ENCODE measurements at regions not wholly inside any gene's neighbourhood (a gene's known extent, or its start where the extent isn't known, plus 50 kb on each side); places are given as distances from the start of the nearest gene placed in this dataset.

DNA sequence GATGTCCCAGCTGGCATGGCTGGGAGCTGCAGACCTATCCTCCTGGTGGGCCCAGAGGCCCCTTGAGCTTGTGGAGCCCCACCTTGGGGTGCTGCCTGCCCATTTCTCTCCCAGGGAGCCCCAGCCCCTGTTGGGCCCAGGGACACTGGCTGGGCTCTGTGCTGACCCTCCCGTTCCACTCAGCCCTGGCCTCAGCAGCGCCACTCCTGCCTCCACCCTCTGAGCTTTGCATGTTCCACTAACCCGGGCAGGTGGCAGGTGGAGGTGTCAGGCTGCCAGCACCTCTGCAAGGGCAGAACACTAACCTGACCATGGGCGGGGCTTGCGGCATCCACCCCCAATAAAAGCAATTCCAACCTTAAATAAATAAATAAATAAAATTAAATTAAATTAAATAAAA lies 299.2 kb downstream of the LRIG3 start:
- Mint-ChIP-seq H3K4me3 (no peak overlapping the region), H3K27me3 (no peaks in the 10 kb centered on the region), H3K36me3 (ENCODE audit: low read depth) (no peaks in the 10 kb centered on the region), H3K27ac (no peak overlapping the region), H3K9me3 (ENCODE audit: low read depth) (peaks cover 2% of the 10 kb centered on the region), H3K4me1 (no peaks in the 10 kb centered on the region)
- POLR2A ChIA-PET = no interaction called here
- no peak for ATAC-seq
- no peak for DNase-seq
- intact Hi-C loops (cut with DNase I, micrococcal nuclease) = no loop called here
- CTCF ChIA-PET = no interaction called here

DNA sequence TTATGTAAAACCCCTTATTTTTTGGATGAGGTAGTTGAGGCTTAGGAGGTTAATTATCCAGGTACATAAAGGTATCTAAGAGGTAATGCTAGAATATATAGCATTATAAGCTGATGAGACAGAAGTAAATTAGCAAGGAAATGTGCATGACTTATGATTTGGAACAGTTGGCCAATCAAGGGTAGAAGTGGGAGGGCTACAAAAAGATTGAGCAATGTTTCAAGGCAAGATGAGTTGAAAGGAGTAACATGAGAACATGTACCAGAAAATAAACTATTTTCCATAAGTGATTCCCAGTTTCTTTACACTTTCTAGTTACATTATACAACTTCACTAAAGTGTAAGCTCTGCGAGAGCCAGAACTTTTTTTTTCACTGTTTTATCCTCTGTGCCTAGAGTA lies 290.9 kb downstream of the LRIG3 start:
- POLR2A ChIA-PET = no interaction called here
- CTCF ChIA-PET = no interaction called here
- H3K27ac Mint-ChIP-seq = no peak overlapping the region
- H3K9me3 Mint-ChIP-seq (ENCODE audit: low read depth) = no peaks in the 10 kb centered on the region
- H3K36me3 Mint-ChIP-seq (ENCODE audit: low read depth) = no peaks in the 10 kb centered on the region
- H3K4me3 Mint-ChIP-seq = no peak overlapping the region
- no peaks in the 10 kb centered on the region for H3K4me1 Mint-ChIP-seq
- ATAC-seq (no peak), DNase-seq (no peak)
- H3K27me3 Mint-ChIP-seq = no peaks in the 10 kb centered on the region
- intact Hi-C loops (cut with DNase I, micrococcal nuclease) = no loop called here

DNA sequence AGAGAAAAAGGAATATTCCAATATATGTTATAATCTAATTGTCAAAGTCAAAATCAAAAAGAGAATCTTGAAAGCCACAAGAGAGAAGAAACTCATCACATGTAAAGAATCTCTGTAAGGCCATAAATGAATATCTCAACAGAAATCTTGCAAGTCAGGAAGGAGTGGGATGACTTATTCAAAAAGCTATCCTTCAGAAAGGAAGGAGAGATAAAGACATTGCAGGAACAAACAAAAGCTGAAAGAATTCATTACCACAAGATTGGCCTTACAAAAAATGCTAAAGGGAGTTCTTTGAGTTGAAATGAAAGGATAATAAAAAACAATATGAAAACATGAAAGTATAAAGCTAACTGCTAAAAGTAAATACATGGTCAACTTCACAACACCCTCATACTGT lies 286.8 kb downstream of the LRIG3 start:
- intact Hi-C loops (cut with DNase I, micrococcal nuclease) = no loop called here
- POLR2A ChIA-PET = no interaction called here
- H3K9me3 Mint-ChIP-seq (ENCODE audit: low read depth) = no peaks in the 10 kb centered on the region
- ATAC-seq (no peak), DNase-seq (no peak)
- no peaks in the 10 kb centered on the region for H3K36me3 Mint-ChIP-seq (ENCODE audit: low read depth)
- H3K27me3 Mint-ChIP-seq = no peaks in the 10 kb centered on the region
- no peaks in the 10 kb centered on the region for H3K4me1 Mint-ChIP-seq
- no peak overlapping the region for H3K4me3 Mint-ChIP-seq
- CTCF ChIA-PET = no interaction called here
- no peak overlapping the region for H3K27ac Mint-ChIP-seq

DNA sequence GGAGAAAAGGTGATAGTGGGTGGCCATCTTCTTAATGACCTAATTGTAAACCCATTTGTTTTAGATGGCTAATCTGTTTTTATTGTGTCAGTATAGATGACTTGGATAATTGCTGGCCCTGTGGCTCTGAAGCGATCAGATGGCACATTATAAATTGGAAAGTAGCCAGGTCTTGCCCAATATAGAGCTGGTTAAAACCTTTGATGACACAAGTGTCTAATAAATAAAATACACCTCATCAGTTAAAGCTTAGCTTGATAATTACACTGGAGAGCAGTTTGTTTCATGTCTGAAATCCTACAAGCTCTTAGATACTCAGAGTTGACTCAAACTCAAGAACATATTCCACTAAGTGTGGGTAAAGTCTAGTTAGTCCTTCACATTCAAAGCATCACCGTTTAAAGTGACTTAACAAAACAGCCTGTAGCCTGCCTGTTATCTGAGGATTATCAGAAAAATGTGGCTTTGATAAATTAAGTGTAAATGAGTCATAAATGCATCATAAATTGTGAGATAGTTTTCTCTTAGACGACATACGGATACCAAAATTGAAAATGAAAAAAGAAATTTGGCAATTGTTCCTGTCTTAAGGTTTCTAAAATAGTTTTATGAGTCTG lies 280.9 kb downstream of the LRIG3 start:
- no peak for ATAC-seq
- no peaks in the 10 kb centered on the region for H3K9me3 Mint-ChIP-seq (ENCODE audit: low read depth)
- intact Hi-C loops (cut with DNase I, micrococcal nuclease) = no loop called here

DNA sequence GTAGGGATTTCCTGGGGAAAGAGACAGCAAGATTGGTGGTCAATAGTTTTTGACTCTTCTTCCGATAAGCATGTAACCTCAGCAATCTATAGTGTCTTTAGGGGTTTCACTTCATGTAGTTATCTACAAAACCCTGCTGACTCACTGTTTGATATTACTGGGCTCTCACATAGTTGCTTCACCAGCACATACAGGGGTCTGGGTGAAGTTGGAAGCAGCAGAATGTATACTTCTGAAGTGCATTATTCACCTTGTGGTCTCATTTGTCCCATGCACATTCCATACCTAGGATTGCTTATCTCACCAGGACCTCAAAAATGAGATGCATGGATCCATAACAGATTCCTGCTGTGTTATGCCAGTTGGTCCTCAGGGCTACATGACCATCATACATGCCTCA lies 280.0 kb downstream of the LRIG3 start:
- Mint-ChIP-seq H3K27me3 (no peaks in the 10 kb centered on the region), H3K4me3 (no peak overlapping the region), H3K27ac (no peak overlapping the region), H3K4me1 (no peaks in the 10 kb centered on the region), H3K36me3 (ENCODE audit: low read depth) (no peaks in the 10 kb centered on the region), H3K9me3 (ENCODE audit: low read depth) (no peaks in the 10 kb centered on the region)
- no peak for ATAC-seq
- POLR2A ChIA-PET = no interaction called here
- intact Hi-C loops (cut with DNase I, micrococcal nuclease) = no loop called here
- CTCF ChIA-PET = no interaction called here
- no peak for DNase-seq

More for the DNA sequence above, 280.9 kb downstream of the LRIG3 start:
- POLR2A ChIA-PET = no interaction called here
- Mint-ChIP-seq H3K36me3 (ENCODE audit: low read depth) (no peaks in the 10 kb centered on the region), H3K4me1 (no peaks in the 10 kb centered on the region), H3K27ac (no peak overlapping the region), H3K4me3 (no peak overlapping the region), H3K27me3 (no peaks in the 10 kb centered on the region)
- DNase-seq = no peak
- CTCF ChIA-PET = interaction anchor here (0.6 kb wide), 1 partner anchor 148 kb away, joined by 3 read pairs; no protein-coding TSS in a partner anchor

DNA sequence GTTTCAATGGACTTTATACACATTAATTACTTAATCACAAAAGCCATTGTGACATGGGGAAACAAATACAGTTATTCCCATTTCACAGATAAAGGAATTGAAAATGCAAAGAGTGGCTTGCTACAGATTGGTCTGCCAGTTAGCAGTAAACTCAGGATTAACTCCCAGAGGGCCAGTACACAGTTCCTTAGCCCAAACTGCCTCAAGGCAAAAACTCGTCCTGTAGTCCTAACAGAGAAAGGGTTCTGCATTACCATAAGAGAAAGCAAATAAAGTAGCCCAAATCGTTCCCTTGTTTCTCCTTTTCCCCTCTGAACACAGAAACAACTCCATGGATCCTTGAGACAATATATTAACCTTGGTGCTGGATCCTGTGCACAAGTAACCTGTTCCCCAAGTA lies 274.4 kb downstream of the LRIG3 start:
- H3K4me1 Mint-ChIP-seq = no peaks in the 10 kb centered on the region
- H3K27me3 Mint-ChIP-seq = no peaks in the 10 kb centered on the region
- ChIA-PET CTCF (no interaction called here), POLR2A (no interaction called here)
- intact Hi-C loops (cut with DNase I, micrococcal nuclease) = no loop called here
- H3K36me3 Mint-ChIP-seq (ENCODE audit: low read depth) = no peaks in the 10 kb centered on the region
- H3K4me3 Mint-ChIP-seq = no peak overlapping the region
- no peak overlapping the region for H3K27ac Mint-ChIP-seq
- ATAC-seq (no peak), DNase-seq (no peak)
- H3K9me3 Mint-ChIP-seq (ENCODE audit: low read depth) = no peaks in the 10 kb centered on the region

DNA sequence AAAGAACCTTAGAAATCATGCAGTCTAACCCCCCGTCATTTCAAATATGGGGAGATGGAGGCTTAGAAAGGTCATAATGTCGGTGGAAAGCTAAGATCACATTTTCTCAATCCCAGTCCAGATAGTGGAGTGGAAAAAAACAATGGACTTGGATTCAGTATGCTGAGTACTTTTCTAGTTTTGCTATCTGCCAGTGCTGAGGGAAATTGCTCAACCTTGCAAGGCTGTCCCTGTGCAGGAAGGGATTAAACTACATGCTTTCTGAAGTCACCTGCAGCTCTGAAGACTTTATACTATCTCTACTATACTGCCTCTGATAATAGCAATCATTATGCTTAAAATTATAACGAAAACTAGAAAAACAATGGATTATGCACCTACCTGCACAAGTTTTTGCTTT lies 272.8 kb downstream of the LRIG3 start:
- ATAC-seq (no peak), DNase-seq (no peak)
- Mint-ChIP-seq H3K4me1 (no peaks in the 10 kb centered on the region), H3K36me3 (ENCODE audit: low read depth) (no peaks in the 10 kb centered on the region), H3K27me3 (no peaks in the 10 kb centered on the region), H3K27ac (no peak overlapping the region), H3K4me3 (no peak overlapping the region), H3K9me3 (ENCODE audit: low read depth) (no peaks in the 10 kb centered on the region)
- intact Hi-C loops (cut with DNase I, micrococcal nuclease) = no loop called here
- ChIA-PET CTCF (no interaction called here), POLR2A (no interaction called here)

DNA sequence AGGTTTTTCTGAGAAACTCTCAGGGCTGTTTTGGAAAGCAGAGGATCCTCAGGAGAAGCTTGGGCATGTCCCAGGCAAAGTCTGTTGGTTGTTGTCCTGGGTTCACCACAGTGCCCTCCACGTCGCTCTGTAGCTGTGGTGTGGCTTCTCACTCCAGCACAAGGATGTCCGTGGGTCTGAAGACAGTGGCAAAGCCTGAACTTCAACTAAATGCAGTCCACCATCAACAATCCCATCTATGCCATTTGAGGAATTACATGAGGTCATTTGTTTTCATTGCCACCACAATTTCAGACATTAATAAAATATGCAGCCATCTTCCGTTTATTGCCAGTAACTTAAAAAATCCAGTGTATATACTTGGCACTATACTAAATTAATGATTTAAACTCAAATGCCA lies 272.1 kb downstream of the LRIG3 start:
- Mint-ChIP-seq H3K36me3 (ENCODE audit: low read depth) (no peaks in the 10 kb centered on the region), H3K27ac (no peak overlapping the region), H3K9me3 (ENCODE audit: low read depth) (peaks cover 2% of the 10 kb centered on the region), H3K27me3 (no peaks in the 10 kb centered on the region), H3K4me3 (no peak overlapping the region), H3K4me1 (no peaks in the 10 kb centered on the region)
- intact Hi-C loops (cut with DNase I, micrococcal nuclease) = no loop called here
- CTCF ChIA-PET = no interaction called here
- no peak for ATAC-seq
- POLR2A ChIA-PET = no interaction called here
- DNase-seq = no peak

DNA sequence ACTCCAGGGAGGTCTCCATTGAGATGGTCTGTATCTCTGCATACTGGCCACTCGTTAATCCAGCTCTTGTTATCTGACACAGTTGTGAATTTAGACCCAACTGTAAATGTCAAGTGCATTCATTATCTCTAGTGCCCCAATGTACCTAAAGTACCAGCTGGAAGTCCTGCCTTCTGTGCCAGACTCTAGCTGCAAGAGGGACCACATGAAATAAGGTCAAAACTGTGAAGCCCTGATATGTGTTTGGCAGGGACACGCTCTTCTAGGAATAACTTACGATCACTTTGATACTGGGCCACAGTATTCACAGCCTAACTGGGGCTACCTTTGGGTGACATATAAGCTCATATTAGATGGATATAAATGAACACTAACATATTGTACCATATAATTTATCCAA lies 268.5 kb downstream of the LRIG3 start:
- ChIA-PET CTCF (no interaction called here), POLR2A (no interaction called here)
- Mint-ChIP-seq H3K4me1 (no peaks in the 10 kb centered on the region), H3K36me3 (ENCODE audit: low read depth) (no peaks in the 10 kb centered on the region), H3K4me3 (no peak overlapping the region), H3K9me3 (ENCODE audit: low read depth) (peaks cover 7% of the 10 kb centered on the region), H3K27ac (no peak overlapping the region), H3K27me3 (no peaks in the 10 kb centered on the region)
- intact Hi-C loops (cut with DNase I, micrococcal nuclease) = no loop called here
- DNase-seq (no peak), ATAC-seq (no peak)

DNA sequence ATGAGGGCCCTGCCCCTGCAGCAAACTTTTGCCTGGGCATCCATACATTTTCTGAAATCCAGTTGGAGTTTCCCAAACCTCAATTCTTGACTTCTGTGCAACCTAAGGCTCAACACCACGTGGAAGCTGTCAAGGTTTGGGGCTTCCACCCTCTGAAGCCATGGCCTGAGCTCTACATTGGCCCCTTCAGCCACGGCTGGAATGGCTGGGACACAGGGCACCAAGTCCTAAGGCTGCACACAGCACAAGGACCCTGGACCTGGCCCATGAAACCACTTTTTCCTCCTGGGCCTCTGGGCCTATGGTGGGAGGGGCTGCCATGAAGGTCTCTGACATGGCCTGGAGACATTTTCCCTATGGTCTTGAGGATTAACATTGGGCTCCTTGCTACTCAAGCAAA lies 266.3 kb downstream of the LRIG3 start:
- DNase-seq (no peak), ATAC-seq (no peak)
- intact Hi-C loops (cut with DNase I, micrococcal nuclease) = no loop called here
- POLR2A ChIA-PET = no interaction called here
- peaks cover 7% of the 10 kb centered on the region for H3K9me3 Mint-ChIP-seq (ENCODE audit: low read depth)
- CTCF ChIA-PET = no interaction called here
- H3K4me1 Mint-ChIP-seq = no peaks in the 10 kb centered on the region
- no peak overlapping the region for H3K27ac Mint-ChIP-seq
- no peak overlapping the region for H3K4me3 Mint-ChIP-seq
- H3K27me3 Mint-ChIP-seq = no peaks in the 10 kb centered on the region
- no peaks in the 10 kb centered on the region for H3K36me3 Mint-ChIP-seq (ENCODE audit: low read depth)

DNA sequence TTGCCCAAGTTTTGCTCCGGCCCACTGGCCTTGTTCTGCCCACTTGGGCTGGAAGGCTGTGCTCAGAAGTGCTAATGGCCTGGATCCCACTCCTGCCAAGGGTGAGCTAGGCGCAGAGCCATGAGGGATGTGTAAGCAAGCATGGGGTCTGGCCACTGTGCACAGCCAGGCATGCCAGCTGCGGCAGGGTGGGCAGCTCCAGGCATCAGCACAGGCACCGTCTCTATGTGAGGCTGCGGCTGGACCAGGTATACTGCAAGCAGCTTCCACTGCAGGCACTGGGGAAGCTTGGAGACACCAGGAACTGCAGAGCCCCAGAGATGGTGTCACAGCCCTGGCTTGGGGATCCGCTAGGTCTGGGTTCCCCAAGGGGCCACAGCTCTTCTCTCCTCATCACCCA lies 264.9 kb downstream of the LRIG3 start:
- Mint-ChIP-seq H3K9me3 (ENCODE audit: low read depth) (peaks cover 7% of the 10 kb centered on the region), H3K27me3 (no peaks in the 10 kb centered on the region), H3K4me1 (no peaks in the 10 kb centered on the region), H3K4me3 (no peak overlapping the region), H3K27ac (no peak overlapping the region), H3K36me3 (ENCODE audit: low read depth) (no peaks in the 10 kb centered on the region)
- POLR2A ChIA-PET = no interaction called here
- CTCF ChIA-PET = no interaction called here
- intact Hi-C loops (cut with DNase I, micrococcal nuclease) = no loop called here
- ATAC-seq = no peak
- no peak for DNase-seq

DNA sequence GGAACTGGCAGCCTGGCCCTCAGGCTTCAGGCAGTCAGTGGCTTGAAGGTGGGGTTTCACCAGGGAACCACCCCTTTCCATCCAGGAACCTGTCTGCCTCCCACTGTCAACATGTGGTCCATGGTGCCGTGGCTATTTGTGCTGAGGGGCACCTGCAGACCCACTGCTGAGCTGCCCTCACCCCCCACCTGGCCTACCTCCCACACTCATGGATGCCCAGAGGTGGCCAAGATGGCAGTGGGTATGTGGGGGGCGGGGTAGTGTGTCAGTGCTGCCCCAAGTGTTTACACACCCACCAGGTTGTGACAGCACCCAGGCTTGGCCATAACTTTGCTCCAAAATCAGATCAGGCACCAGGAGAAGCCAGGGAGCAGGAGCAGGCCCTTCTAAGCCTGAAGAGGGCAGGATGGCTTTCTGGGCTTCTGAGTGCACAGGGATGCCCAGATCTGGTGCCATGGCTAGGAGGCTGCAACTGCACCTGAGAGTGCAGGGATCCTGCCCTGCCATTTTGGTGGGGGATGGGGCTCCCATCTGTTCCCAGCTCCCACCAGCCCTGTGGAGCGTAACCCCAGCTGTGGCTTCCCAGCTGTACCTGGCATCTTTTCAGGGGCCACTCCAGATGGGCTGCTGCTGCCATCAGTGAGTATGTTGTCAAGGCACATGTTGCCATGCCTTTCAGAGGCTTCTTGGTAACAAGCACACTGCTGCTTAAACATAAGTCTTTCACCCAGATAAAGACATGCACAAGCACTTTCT lies 263.9 kb downstream of the LRIG3 start:
- H3K36me3 Mint-ChIP-seq (ENCODE audit: low read depth) = no peaks in the 10 kb centered on the region
- H3K4me1 Mint-ChIP-seq = no peaks in the 10 kb centered on the region
- no peak overlapping the region for H3K27ac Mint-ChIP-seq
- no peaks in the 10 kb centered on the region for H3K27me3 Mint-ChIP-seq
- peaks cover 7% of the 10 kb centered on the region for H3K9me3 Mint-ChIP-seq (ENCODE audit: low read depth)
- ChIA-PET CTCF (no interaction called here), POLR2A (no interaction called here)
- no peak overlapping the region for H3K4me3 Mint-ChIP-seq
- intact Hi-C loops (cut with DNase I, micrococcal nuclease) = no loop called here
- ATAC-seq (no peak), DNase-seq (no peak)

All from activated CD4-positive, alpha-beta T cell treated with anti-CD3 and anti-CD28 coated beads for 36 hours (primary cell).